Stomach (tissue), 4 donors: ENCODE measurements at regions not wholly inside any gene's neighbourhood (a gene's known extent, or its start where the extent isn't known, plus 50 kb on each side); places are given as distances from the start of the nearest gene placed in this dataset.

ENCODE experiments used
- EP300 ChIP-seq: sonication (generic); formaldehyde crosslinking; IDR thresholded peaks from one replicate; pipeline ENCODE4 v1.6.1; 2017; ENCODE audit warnings: antibody characterized with exemption
- POLR2A ChIP-seq, 4 donors: fragments of 450-650 bp; IDR thresholded peaks; one replicate each; pipeline ENCODE4 v1.6.1; 2016; ENCODE audit warnings: antibody characterized with exemption in 4 of 4, control low read depth in 2 of 4, mild to moderate bottlenecking in 1 of 4, moderate library complexity in 1 of 4
- TF ChIP-seq, protein P1 (sequence below), 7 experiments: fragments of 450-650 bp in 4 of 7; fragments of 200-600 bp in 3 of 7; sonication (generic) in 3 of 7; IDR thresholded peaks; one replicate each; pipeline ENCODE4 v1.5.1; 2016 to 2019; ENCODE audit warnings: antibody characterized with exemption in 7 of 7, control low read depth in 2 of 7, mild to moderate bottlenecking in 1 of 7

DNA sequence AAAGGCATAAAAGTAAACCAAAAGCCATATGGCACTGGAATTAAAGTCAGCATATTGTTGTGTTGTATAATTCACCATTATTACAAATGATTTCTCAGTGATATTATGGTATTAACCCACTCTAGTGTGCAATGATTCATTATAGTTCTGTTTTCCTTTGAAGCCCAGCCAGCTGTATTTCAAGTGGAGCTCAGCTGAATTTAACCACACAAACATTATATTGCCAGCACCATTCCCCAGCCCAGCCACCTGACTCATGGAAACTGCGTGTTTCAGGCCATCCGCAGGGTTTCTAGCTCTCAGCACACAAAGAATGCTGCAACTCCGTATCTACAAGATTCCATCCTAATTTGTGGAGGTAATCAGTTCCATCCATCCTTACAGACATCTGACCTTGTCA, 166.8 kb upstream of the CHAC2 start:
- no peak for TF ChIP-seq EP300
- TF ChIP-seq, protein P1, sequence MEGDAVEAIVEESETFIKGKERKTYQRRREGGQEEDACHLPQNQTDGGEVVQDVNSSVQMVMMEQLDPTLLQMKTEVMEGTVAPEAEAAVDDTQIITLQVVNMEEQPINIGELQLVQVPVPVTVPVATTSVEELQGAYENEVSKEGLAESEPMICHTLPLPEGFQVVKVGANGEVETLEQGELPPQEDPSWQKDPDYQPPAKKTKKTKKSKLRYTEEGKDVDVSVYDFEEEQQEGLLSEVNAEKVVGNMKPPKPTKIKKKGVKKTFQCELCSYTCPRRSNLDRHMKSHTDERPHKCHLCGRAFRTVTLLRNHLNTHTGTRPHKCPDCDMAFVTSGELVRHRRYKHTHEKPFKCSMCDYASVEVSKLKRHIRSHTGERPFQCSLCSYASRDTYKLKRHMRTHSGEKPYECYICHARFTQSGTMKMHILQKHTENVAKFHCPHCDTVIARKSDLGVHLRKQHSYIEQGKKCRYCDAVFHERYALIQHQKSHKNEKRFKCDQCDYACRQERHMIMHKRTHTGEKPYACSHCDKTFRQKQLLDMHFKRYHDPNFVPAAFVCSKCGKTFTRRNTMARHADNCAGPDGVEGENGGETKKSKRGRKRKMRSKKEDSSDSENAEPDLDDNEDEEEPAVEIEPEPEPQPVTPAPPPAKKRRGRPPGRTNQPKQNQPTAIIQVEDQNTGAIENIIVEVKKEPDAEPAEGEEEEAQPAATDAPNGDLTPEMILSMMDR (IDR thresholded peaks at IDR 0.05): no peak
- TF ChIP-seq POLR2A (IDR thresholded peaks at IDR 0.05): no peak
